K562 (cell line): ENCODE measurements at regions not wholly inside any gene's neighbourhood (a gene's known extent, or its start where the extent isn't known, plus 50 kb on each side); places are given as distances from the start of the nearest gene placed in this dataset.

ENCODE experiments used
- ATAC-seq: fragments of 200-7000 bp; cut with Tn5 transposase; 3 replicates; pipeline ENCODE4 v1.9.1; 2020; ENCODE audit warnings: moderate library complexity
- BruUV-seq: library from RNA; stranded (reverse); fragments of 400-500 nt; replicated peaks from 2 replicates; lab custom pipeline; 2021; lab: Mats Ljungman, UMichigan
- CTCF ChIA-PET: fragments of 300-600 bp; formaldehyde crosslinking; extraction: SDS; loops from one replicate; lab custom pipeline; 2021; ENCODE audit warnings: low intra/inter-chr PET ratio; lab: Yijun Ruan, JAX
- POLR2A ChIA-PET: fragments of 300-600, 350-650 bp; sonication (Branson Sonifier 250); formaldehyde crosslinking; extraction: SDS; loops from one replicate; lab custom pipeline; 2021; ENCODE audit warnings: antibody characterized with exemption, inconsistent platforms; lab: Yijun Ruan, JAX
- DNase-seq, 4 experiments: peaks; one replicate each; pipeline versions ENCODE4 v3.0.0 to v3.0.0-alpha.2; 2011 to 2018; ENCODE audit warnings: low spot score in 3 of 4, mixed read lengths in 3 of 4; ENCODE audit errors: extremely low read depth in 1 of 4
- FAIRE-seq: peaks from 2 replicates; lab custom pipeline; 2011; peaks lifted over from hg19 to GRCh38; lab: Jason Lieb, UNC
- H2AFZ ChIP-seq: 2 replicates; pipeline ENCODE4 v1.6.0; 2011; ENCODE audit warnings: low read depth, low read length, control low read depth, inconsistent platforms
- H3K27ac ChIP-seq: fragments of 200-600 bp; 3 replicates; pipeline ENCODE4 v1.8.0; 2011; ENCODE audit warnings: low read depth, mild to moderate bottlenecking, control low read depth, inconsistent platforms, low read length, moderate library complexity, mixed read lengths; ENCODE audit errors: extremely low read depth
- H3K27me3 ChIP-seq, 2 experiments: fragments of 300-600 bp in 1 of 2; 2 replicates in 1 of 2; 3 replicates in 1 of 2; pipeline versions ENCODE4 v1.6.0 to v1.8.0; 2011; ENCODE audit warnings: inconsistent platforms in 2 of 2, low read length in 2 of 2, mild to moderate bottlenecking in 1 of 2, mixed read lengths in 1 of 2, moderate library complexity in 1 of 2; ENCODE audit not compliant: control insufficient read depth in 2 of 2, insufficient read depth in 2 of 2
- H3K36me3 ChIP-seq: fragments of 300-600 bp; 3 replicates; pipeline ENCODE4 v1.8.0; 2011; ENCODE audit warnings: mild to moderate bottlenecking, low read length, inconsistent platforms; ENCODE audit not compliant: control insufficient read depth, insufficient read depth
- H3K4me1 ChIP-seq, 2 experiments: fragments of 200-600 bp in 1 of 2; replicated peaks in 1 of 2; 2 replicates in 1 of 2; 3 replicates in 1 of 2; pipeline versions ENCODE4 v1.5.1 to v1.8.0; 2011; ENCODE audit warnings: inconsistent platforms in 2 of 2, low read length in 2 of 2, mild to moderate bottlenecking in 1 of 2, mixed read lengths in 1 of 2, moderate library complexity in 1 of 2; ENCODE audit not compliant: control insufficient read depth in 2 of 2, insufficient read depth in 2 of 2
- H3K4me2 ChIP-seq: 2 replicates; pipeline ENCODE4 v1.6.1; 2011; ENCODE audit warnings: low read length, control low read depth, inconsistent platforms, mixed read lengths; ENCODE audit not compliant: insufficient read depth
- H3K4me3 ChIP-seq: fragments of 200-600 bp; sonication (generic), shearing (Covaris generic); 2 replicates; pipeline ENCODE4 v1.5.1; 2016; ENCODE audit warnings: control low read depth, inconsistent platforms
- H3K79me2 ChIP-seq: fragments of 200-600 bp; 3 replicates; pipeline ENCODE4 v1.8.0; 2011; ENCODE audit warnings: low read length, inconsistent platforms; ENCODE audit not compliant: control insufficient read depth, insufficient read depth
- H3K9ac ChIP-seq, 2 experiments: 2 replicates each; pipeline versions ENCODE4 v1.6.0 to v1.6.1; 2011; ENCODE audit warnings: low read depth in 2 of 2, low read length in 2 of 2, control low read depth in 1 of 2, inconsistent platforms in 1 of 2, mild to moderate bottlenecking in 1 of 2, mixed read lengths in 1 of 2; ENCODE audit not compliant: insufficient read depth in 1 of 2
- H3K9me1 ChIP-seq: one replicate; pipeline ENCODE4 v1.6.0; 2011; ENCODE audit warnings: inconsistent platforms, mild to moderate bottlenecking, low read length, moderate library complexity; ENCODE audit not compliant: control insufficient read depth, insufficient read depth
- H3K9me3 ChIP-seq: replicated peaks from 2 replicates; pipeline ENCODE4 v1.5.1; 2011; ENCODE audit warnings: low read depth, low read length, inconsistent platforms; ENCODE audit not compliant: control insufficient read depth, insufficient read depth
- H4K20me1 ChIP-seq: replicated peaks from 2 replicates; pipeline ENCODE4 v1.6.1; 2011; ENCODE audit warnings: low read length, inconsistent platforms, mixed read lengths; ENCODE audit not compliant: control insufficient read depth, insufficient read depth
- ATF2 ChIP-seq: sonication (generic); formaldehyde crosslinking; IDR thresholded peaks from 2 replicates; pipeline ENCODE4 v1.8.1; 2022; ENCODE audit warnings: missing genetic modification reagents
- BCOR ChIP-seq: fragments of 450-650 bp; IDR thresholded peaks from 2 replicates; pipeline ENCODE4 v1.6.1; 2016
- BHLHE40 ChIP-seq: IDR thresholded peaks from 2 replicates; pipeline ENCODE4 v1.6.1; 2011; ENCODE audit warnings: low read length, improper control_type of control experiment
- CREBBP ChIP-seq: IDR thresholded peaks from one replicate; pipeline ENCODE4 v1.6.1; 2012; ENCODE audit warnings: low read depth, mild to moderate bottlenecking, control low read depth, inconsistent platforms, low read length
- EZH2 ChIP-seq: IDR thresholded peaks from 2 replicates; pipeline ENCODE4 v1.6.1; 2012; ENCODE audit warnings: low read depth, mild to moderate bottlenecking, inconsistent platforms, low read length, borderline replicate concordance
- IRF9 ChIP-seq: fragments of 450-650 bp; IDR thresholded peaks from 2 replicates; pipeline ENCODE4 v1.6.1; 2016; ENCODE audit warnings: missing biosample characterization, missing genetic modification characterization
- RFX1 ChIP-seq: fragments of 450-650 bp; IDR thresholded peaks from 2 replicates; pipeline ENCODE4 v1.6.1; 2016; ENCODE audit warnings: mild to moderate bottlenecking, moderate library complexity
- WGBS: fragments of 100-300 bp; shearing (Covaris generic); methylation state at CpG from one replicate; pipeline ENCODE4 v1.1.6; 2016; ENCODE audit warnings: low coverage, mixed read lengths; ENCODE audit not compliant: insufficient coverage; ENCODE audit errors: missing lambda C conversion rate; 5-methylcytosine and 5-hydroxymethylcytosine counted together
- in situ Hi-C: fragments of 300-500 bp; cut with MboI; formaldehyde crosslinking; loops from 4 replicates; pipeline ENCODE4 v1.15.0; 2018; ENCODE audit warnings: inconsistent platforms, mixed read lengths
- intact Hi-C: fragments of 100-400 bp; cut with micrococcal nuclease; formaldehyde crosslinking; loops from 2 replicates; pipeline ENCODE4 v1.14.2; 2022
- TF ChIP-seq, protein P1 (sequence below): fragments of 150-350 bp; conservative IDR thresholded peaks from 2 replicates; pipeline ENCODE4 v1.6.1; 2014; ENCODE audit warnings: low read length

GRCh38 chr5:168157141-168157540 is 134.3 kb upstream of the WWC1 start (continued):
- TF ChIP-seq IRF9 (tag) (no peak), ATF2 (CRISPR knock-in tag) (no peak), CREBBP (no peak), EZH2 (no peak), BCOR (no peak)
- TF ChIP-seq, protein P1, sequence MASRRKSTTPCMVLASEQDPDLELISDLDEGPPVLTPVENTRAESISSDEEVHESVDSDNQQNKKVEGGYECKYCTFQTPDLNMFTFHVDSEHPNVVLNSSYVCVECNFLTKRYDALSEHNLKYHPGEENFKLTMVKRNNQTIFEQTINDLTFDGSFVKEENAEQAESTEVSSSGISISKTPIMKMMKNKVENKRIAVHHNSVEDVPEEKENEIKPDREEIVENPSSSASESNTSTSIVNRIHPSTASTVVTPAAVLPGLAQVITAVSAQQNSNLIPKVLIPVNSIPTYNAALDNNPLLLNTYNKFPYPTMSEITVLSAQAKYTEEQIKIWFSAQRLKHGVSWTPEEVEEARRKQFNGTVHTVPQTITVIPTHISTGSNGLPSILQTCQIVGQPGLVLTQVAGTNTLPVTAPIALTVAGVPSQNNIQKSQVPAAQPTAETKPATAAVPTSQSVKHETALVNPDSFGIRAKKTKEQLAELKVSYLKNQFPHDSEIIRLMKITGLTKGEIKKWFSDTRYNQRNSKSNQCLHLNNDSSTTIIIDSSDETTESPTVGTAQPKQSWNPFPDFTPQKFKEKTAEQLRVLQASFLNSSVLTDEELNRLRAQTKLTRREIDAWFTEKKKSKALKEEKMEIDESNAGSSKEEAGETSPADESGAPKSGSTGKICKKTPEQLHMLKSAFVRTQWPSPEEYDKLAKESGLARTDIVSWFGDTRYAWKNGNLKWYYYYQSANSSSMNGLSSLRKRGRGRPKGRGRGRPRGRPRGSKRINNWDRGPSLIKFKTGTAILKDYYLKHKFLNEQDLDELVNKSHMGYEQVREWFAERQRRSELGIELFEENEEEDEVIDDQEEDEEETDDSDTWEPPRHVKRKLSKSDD = no peak

DNA sequence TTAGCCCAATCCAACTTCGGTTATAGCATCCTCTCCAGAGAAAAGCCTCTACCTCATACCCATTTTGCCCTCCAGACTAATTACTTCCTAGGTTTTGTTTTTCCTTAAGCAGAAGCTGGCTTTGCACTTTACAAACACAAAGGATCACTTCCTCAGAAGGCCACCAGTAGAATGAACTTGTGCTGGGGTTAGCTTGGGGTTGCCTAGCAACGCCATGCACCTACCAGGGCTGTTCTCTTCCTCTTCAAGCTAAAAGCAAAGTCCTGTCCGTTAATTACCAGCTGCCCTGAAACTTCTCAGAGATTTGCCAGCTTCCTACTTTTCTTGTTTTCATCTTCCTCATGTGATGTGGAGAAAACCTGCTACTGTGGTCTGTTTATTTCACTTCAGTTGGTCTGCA is 132.0 kb upstream of the WWC1 start:
- DNase-seq = no peak
- Histone ChIP-seq H3K4me1 (no peaks in the 10 kb centered on the region), H3K27me3 (peaks cover 0 to 6% of the 10 kb centered on the region in 2 experiments; a peak in 1 of 5 replicates), H3K27ac (no peak overlapping the region), H3K9me1 (no peaks in the 10 kb centered on the region), H3K36me3 (no peaks in the 10 kb centered on the region), H3K9me3 (no peaks in the 10 kb centered on the region), H3K9ac (no peak overlapping the region), H4K20me1 (no peaks in the 10 kb centered on the region), H3K4me2 (no peak overlapping the region), H3K79me2 (no peaks in the 10 kb centered on the region), H3K4me3 (no peak overlapping the region), H2AFZ (no peak overlapping the region)
- no peak for ATAC-seq
- ChIA-PET POLR2A (interaction anchor here (0.7 kb wide), 1 partner anchor 76 kb away, joined by 3 read pairs; no protein-coding TSS in a partner anchor), CTCF (no interaction called here)
- no TSS peak for BruUV-seq
- in situ Hi-C loops = no loop called here
- WGBS = 3% methylated on average over 2 of the region's 3 CpGs
- TF ChIP-seq BHLHE40 = no peak
- TF ChIP-seq RFX1 = peak; percentile 73
- intact Hi-C loops = no loop called here
- no peak for FAIRE-seq
